DMS114 treated with DMSO at 0.1 percent for 48 hours (cell line): ENCODE measurements at regions not wholly inside any gene's neighbourhood (a gene's known extent, or its start where the extent isn't known, plus 50 kb on each side); places are given as distances from the start of the nearest gene placed in this dataset.

Experiments
- DNase-seq: peaks from one replicate; lab custom pipeline; 2025; ENCODE audit not compliant: unreplicated experiment; lab: John Stamatoyannopoulos, UW

- no peak for DNase-seq
Observed at GRCh38 chr2:128549646-128550260, 231.1 kb upstream of the HS6ST1 start.

GRCh38 chr2:128550389-128550788 is 231.7 kb upstream of the HS6ST1 start:
- no peak for DNase-seq

- no peak for DNase-seq
Observed at GRCh38 chr2:128550801-128551416, 232.2 kb upstream of the HS6ST1 start.

- no peak for DNase-seq
Observed at GRCh38 chr2:128551435-128551834, 232.8 kb upstream of the HS6ST1 start.

- DNase-seq = no peak
Observed at GRCh38 chr2:128552141-128552805, 233.6 kb upstream of the HS6ST1 start.

- DNase-seq = no peak
Observed at GRCh38 chr2:128552806-128553551, 234.3 kb upstream of the HS6ST1 start.

GRCh38 chr2:128554151-128554769 is 235.6 kb upstream of the HS6ST1 start:
- no peak for DNase-seq

GRCh38 chr2:128555433-128555832 is 236.8 kb upstream of the HS6ST1 start:
- DNase-seq = no peak

- no peak for DNase-seq
Observed at GRCh38 chr2:128556089-128556488, 237.4 kb upstream of the HS6ST1 start.

GRCh38 chr2:128556633-128557032 is 238.0 kb upstream of the HS6ST1 start:
- no peak for DNase-seq

- DNase-seq = no peak
Observed at GRCh38 chr2:128557069-128557468, 238.4 kb upstream of the HS6ST1 start.

GRCh38 chr2:128557831-128558241 is 239.2 kb upstream of the HS6ST1 start:
- no peak for DNase-seq

GRCh38 chr2:128558441-128558840 is 239.8 kb upstream of the HS6ST1 start:
- DNase-seq = no peak

- no peak for DNase-seq
Observed at GRCh38 chr2:128558895-128559532, 240.3 kb upstream of the HS6ST1 start.

- DNase-seq = no peak
Observed at GRCh38 chr2:128559533-128560515, 241.2 kb upstream of the HS6ST1 start.

- DNase-seq = no peak
Observed at GRCh38 chr2:128560718-128561117, 242.1 kb upstream of the HS6ST1 start.

- no peak for DNase-seq
Observed at GRCh38 chr2:128562471-128563347, 244.0 kb upstream of the HS6ST1 start.

GRCh38 chr2:128563348-128563687 is 244.7 kb upstream of the HS6ST1 start:
- no peak for DNase-seq

- DNase-seq = no peak
Observed at GRCh38 chr2:128564131-128564530, 245.5 kb upstream of the HS6ST1 start.
